GM23338 (cell line): ENCODE measurements at regions not wholly inside any gene's neighbourhood (a gene's known extent, or its start where the extent isn't known, plus 50 kb on each side); places are given as distances from the start of the nearest gene placed in this dataset.

Experiments used
- CREB1 ChIP-seq: fragments of 250-450 bp; sonication (Bioruptor Pico); IDR thresholded peaks from 2 replicates; pipeline ENCODE4 v1.5.0; 2020; ENCODE audit warnings: low read depth, mild to moderate bottlenecking, moderate library complexity
- CTCF ChIP-seq, 2 experiments: fragments of 200-600 bp in 1 of 2; sonication (generic) in 1 of 2; conservative IDR thresholded peaks; 2 replicates each; pipeline versions ENCODE4 v1.5.1 to v1.6.1; 2016 to 2017; ENCODE audit warnings: antibody characterized with exemption in 2 of 2, low read depth in 2 of 2, mild to moderate bottlenecking in 2 of 2, moderate library complexity in 1 of 2
- EZH2phosphoT487 ChIP-seq: fragments of 200-600 bp; sonication (generic); IDR thresholded peaks from one replicate; pipeline ENCODE4 v1.8.1; 2018; ENCODE audit warnings: antibody characterized with exemption; ENCODE audit not compliant: unreplicated experiment
- POLR2AphosphoS5 ChIP-seq: IDR thresholded peaks from 2 replicates; pipeline ENCODE4 v1.6.1; 2016; ENCODE audit warnings: antibody characterized with exemption, low read depth

- TF ChIP-seq CTCF (conservative IDR thresholded peaks at IDR 0.05; ENCODE audit: low read depth in 2 of 2) = no peak
- TF ChIP-seq POLR2AphosphoS5 = no peak
- no peak for TF ChIP-seq EZH2phosphoT487
- TF ChIP-seq CREB1 = no peak
Observed at GRCh38 chr2:173419506-173419905, 64.8 kb downstream of the CDCA7 start.
